K562 (cell line): ENCODE measurements at regions not wholly inside any gene's neighbourhood (a gene's known extent, or its start where the extent isn't known, plus 50 kb on each side); places are given as distances from the start of the nearest gene placed in this dataset.
A peak's percentile ranks its signal among the peaks of the same experiment; 100 is the strongest.

ENCODE experiments used
- ATAC-seq: fragments of 200-7000 bp; cut with Tn5 transposase; 3 replicates; pipeline ENCODE4 v1.9.1; 2020; ENCODE audit warnings: moderate library complexity
- BruUV-seq: library from RNA; stranded (reverse); fragments of 400-500 nt; replicated peaks from 2 replicates; lab custom pipeline; 2021; lab: Mats Ljungman, UMichigan
- CTCF ChIA-PET: fragments of 300-600 bp; formaldehyde crosslinking; extraction: SDS; loops from one replicate; lab custom pipeline; 2021; ENCODE audit warnings: low intra/inter-chr PET ratio; lab: Yijun Ruan, JAX
- POLR2A ChIA-PET: fragments of 300-600, 350-650 bp; sonication (Branson Sonifier 250); formaldehyde crosslinking; extraction: SDS; loops from one replicate; lab custom pipeline; 2021; ENCODE audit warnings: antibody characterized with exemption, inconsistent platforms; lab: Yijun Ruan, JAX
- DNase-seq, 4 experiments: peaks; one replicate each; pipeline versions ENCODE4 v3.0.0 to v3.0.0-alpha.2; 2011 to 2018; ENCODE audit warnings: low spot score in 3 of 4, mixed read lengths in 3 of 4; ENCODE audit errors: extremely low read depth in 1 of 4
- FAIRE-seq: peaks from 2 replicates; lab custom pipeline; 2011; peaks lifted over from hg19 to GRCh38; lab: Jason Lieb, UNC
- H2AFZ ChIP-seq: 2 replicates; pipeline ENCODE4 v1.6.0; 2011; ENCODE audit warnings: low read depth, low read length, control low read depth, inconsistent platforms
- H3K27ac ChIP-seq: fragments of 200-600 bp; 3 replicates; pipeline ENCODE4 v1.8.0; 2011; ENCODE audit warnings: low read depth, mild to moderate bottlenecking, control low read depth, inconsistent platforms, low read length, moderate library complexity, mixed read lengths; ENCODE audit errors: extremely low read depth
- H3K27me3 ChIP-seq, 2 experiments: fragments of 300-600 bp in 1 of 2; 2 replicates in 1 of 2; 3 replicates in 1 of 2; pipeline versions ENCODE4 v1.6.0 to v1.8.0; 2011; ENCODE audit warnings: inconsistent platforms in 2 of 2, low read length in 2 of 2, mild to moderate bottlenecking in 1 of 2, mixed read lengths in 1 of 2, moderate library complexity in 1 of 2; ENCODE audit not compliant: control insufficient read depth in 2 of 2, insufficient read depth in 2 of 2
- H3K36me3 ChIP-seq: fragments of 300-600 bp; 3 replicates; pipeline ENCODE4 v1.8.0; 2011; ENCODE audit warnings: mild to moderate bottlenecking, low read length, inconsistent platforms; ENCODE audit not compliant: control insufficient read depth, insufficient read depth
- H3K4me1 ChIP-seq, 2 experiments: fragments of 200-600 bp in 1 of 2; replicated peaks in 1 of 2; 2 replicates in 1 of 2; 3 replicates in 1 of 2; pipeline versions ENCODE4 v1.5.1 to v1.8.0; 2011; ENCODE audit warnings: inconsistent platforms in 2 of 2, low read length in 2 of 2, mild to moderate bottlenecking in 1 of 2, mixed read lengths in 1 of 2, moderate library complexity in 1 of 2; ENCODE audit not compliant: control insufficient read depth in 2 of 2, insufficient read depth in 2 of 2
- H3K4me2 ChIP-seq: 2 replicates; pipeline ENCODE4 v1.6.1; 2011; ENCODE audit warnings: low read length, control low read depth, inconsistent platforms, mixed read lengths; ENCODE audit not compliant: insufficient read depth
- H3K4me3 ChIP-seq: fragments of 200-600 bp; sonication (generic), shearing (Covaris generic); 2 replicates; pipeline ENCODE4 v1.5.1; 2016; ENCODE audit warnings: control low read depth, inconsistent platforms
- H3K79me2 ChIP-seq: fragments of 200-600 bp; 3 replicates; pipeline ENCODE4 v1.8.0; 2011; ENCODE audit warnings: low read length, inconsistent platforms; ENCODE audit not compliant: control insufficient read depth, insufficient read depth
- H3K9ac ChIP-seq, 2 experiments: 2 replicates each; pipeline versions ENCODE4 v1.6.0 to v1.6.1; 2011; ENCODE audit warnings: low read depth in 2 of 2, low read length in 2 of 2, control low read depth in 1 of 2, inconsistent platforms in 1 of 2, mild to moderate bottlenecking in 1 of 2, mixed read lengths in 1 of 2; ENCODE audit not compliant: insufficient read depth in 1 of 2
- H3K9me1 ChIP-seq: one replicate; pipeline ENCODE4 v1.6.0; 2011; ENCODE audit warnings: inconsistent platforms, mild to moderate bottlenecking, low read length, moderate library complexity; ENCODE audit not compliant: control insufficient read depth, insufficient read depth
- H3K9me3 ChIP-seq: replicated peaks from 2 replicates; pipeline ENCODE4 v1.5.1; 2011; ENCODE audit warnings: low read depth, low read length, inconsistent platforms; ENCODE audit not compliant: control insufficient read depth, insufficient read depth
- H4K20me1 ChIP-seq: replicated peaks from 2 replicates; pipeline ENCODE4 v1.6.1; 2011; ENCODE audit warnings: low read length, inconsistent platforms, mixed read lengths; ENCODE audit not compliant: control insufficient read depth, insufficient read depth
- BMI1 ChIP-seq: fragments of 150-350 bp; IDR thresholded peaks from 2 replicates; pipeline ENCODE4 v1.6.1; 2014; ENCODE audit warnings: low read length
- CEBPZ ChIP-seq: fragments of 150-350 bp; IDR thresholded peaks from 2 replicates; pipeline ENCODE4 v1.6.1; 2014; ENCODE audit warnings: low read depth, mild to moderate bottlenecking, low read length, borderline replicate concordance
- E2F3 ChIP-seq: fragments of 250-450 bp; sonication (Bioruptor Pico); IDR thresholded peaks from 2 replicates; pipeline ENCODE4 v1.4.0; 2020; ENCODE audit warnings: mild to moderate bottlenecking
- HLTF ChIP-seq: fragments of 450-650 bp; IDR thresholded peaks from 2 replicates; pipeline ENCODE4 v1.6.1; 2016
- HNRNPH1 ChIP-seq: fragments of 200-400 bp; formaldehyde crosslinking; optimal IDR thresholded peaks from 2 replicates; pipeline ENCODE3; 2017; ENCODE audit warnings: low read depth, mild to moderate bottlenecking, low read length, moderate library complexity
- KAT7 ChIP-seq: sonication (generic); formaldehyde crosslinking; IDR thresholded peaks from 2 replicates; pipeline ENCODE4 v1.8.0; 2022; ENCODE audit warnings: missing genetic modification reagents, mild to moderate bottlenecking, borderline replicate concordance
- KLF13 ChIP-seq: fragments of 450-650 bp; IDR thresholded peaks from 2 replicates; pipeline ENCODE4 v1.6.1; 2016; ENCODE audit warnings: missing genetic modification characterization, low read depth, mild to moderate bottlenecking, missing compliant biosample characterization, moderate library complexity, borderline replicate concordance
- MED1 ChIP-seq: sonication (generic); formaldehyde crosslinking; IDR thresholded peaks from 2 replicates; pipeline ENCODE4 v1.8.1; 2023; ENCODE audit warnings: missing genetic modification reagents, borderline replicate concordance
- MXD1 ChIP-seq: fragments of 250-450 bp; sonication (Bioruptor Pico); IDR thresholded peaks from 2 replicates; pipeline ENCODE4 v1.8.0; 2021; ENCODE audit warnings: borderline replicate concordance, mild to moderate bottlenecking, moderate library complexity; ENCODE audit not compliant: poor library complexity, severe bottlenecking
- NR4A1 ChIP-seq, 2 experiments: fragments of 250-450 bp in 1 of 2; fragments of 450-650 bp in 1 of 2; sonication (Bioruptor Pico) in 1 of 2; IDR thresholded peaks; 2 replicates each; pipeline versions ENCODE4 v1.4.0 to v1.6.1; 2016 to 2020; ENCODE audit warnings: mild to moderate bottlenecking in 2 of 2, missing compliant biosample characterization in 1 of 2, missing genetic modification characterization in 1 of 2, moderate library complexity in 1 of 2
- OTX1 ChIP-seq: fragments of 450-650 bp; formaldehyde crosslinking; IDR thresholded peaks from 2 replicates; pipeline ENCODE4 v1.4.0; 2022; ENCODE audit warnings: mild to moderate bottlenecking
- RNF2 ChIP-seq: sonication (generic); IDR thresholded peaks from 2 replicates; pipeline ENCODE4 v1.6.1; 2016
- STAT5B ChIP-seq: fragments of 250-450 bp; sonication (Bioruptor Pico); IDR thresholded peaks from 2 replicates; pipeline ENCODE4 v1.8.0; 2021; ENCODE audit warnings: mild to moderate bottlenecking, inconsistent platforms
- ZFP36 ChIP-seq: fragments of 150-350 bp; IDR thresholded peaks from 2 replicates; pipeline ENCODE4 v1.6.1; 2018; ENCODE audit warnings: low read length, low read depth; ENCODE audit not compliant: partially characterized antibody
- ZNF212 ChIP-seq: fragments of 450-650 bp; formaldehyde crosslinking; IDR thresholded peaks from 2 replicates; pipeline ENCODE4 v1.4.0; 2020; ENCODE audit warnings: mild to moderate bottlenecking
- ZNF445 ChIP-seq: fragments of 250-450 bp; sonication (Bioruptor Pico); IDR thresholded peaks from 2 replicates; pipeline ENCODE4 v1.4.0; 2020; ENCODE audit warnings: low read depth, mild to moderate bottlenecking, moderate library complexity
- ZNF583 ChIP-seq: fragments of 250-450 bp; sonication (Bioruptor Pico); IDR thresholded peaks from 2 replicates; pipeline ENCODE4 v1.4.0; 2020
- WGBS: fragments of 100-300 bp; shearing (Covaris generic); methylation state at CpG from one replicate; pipeline ENCODE4 v1.1.6; 2016; ENCODE audit warnings: low coverage, mixed read lengths; ENCODE audit not compliant: insufficient coverage; ENCODE audit errors: missing lambda C conversion rate; 5-methylcytosine and 5-hydroxymethylcytosine counted together
- in situ Hi-C: fragments of 300-500 bp; cut with MboI; formaldehyde crosslinking; loops from 4 replicates; pipeline ENCODE4 v1.15.0; 2018; ENCODE audit warnings: inconsistent platforms, mixed read lengths
- intact Hi-C: fragments of 100-400 bp; cut with micrococcal nuclease; formaldehyde crosslinking; loops from 2 replicates; pipeline ENCODE4 v1.14.2; 2022

DNA sequence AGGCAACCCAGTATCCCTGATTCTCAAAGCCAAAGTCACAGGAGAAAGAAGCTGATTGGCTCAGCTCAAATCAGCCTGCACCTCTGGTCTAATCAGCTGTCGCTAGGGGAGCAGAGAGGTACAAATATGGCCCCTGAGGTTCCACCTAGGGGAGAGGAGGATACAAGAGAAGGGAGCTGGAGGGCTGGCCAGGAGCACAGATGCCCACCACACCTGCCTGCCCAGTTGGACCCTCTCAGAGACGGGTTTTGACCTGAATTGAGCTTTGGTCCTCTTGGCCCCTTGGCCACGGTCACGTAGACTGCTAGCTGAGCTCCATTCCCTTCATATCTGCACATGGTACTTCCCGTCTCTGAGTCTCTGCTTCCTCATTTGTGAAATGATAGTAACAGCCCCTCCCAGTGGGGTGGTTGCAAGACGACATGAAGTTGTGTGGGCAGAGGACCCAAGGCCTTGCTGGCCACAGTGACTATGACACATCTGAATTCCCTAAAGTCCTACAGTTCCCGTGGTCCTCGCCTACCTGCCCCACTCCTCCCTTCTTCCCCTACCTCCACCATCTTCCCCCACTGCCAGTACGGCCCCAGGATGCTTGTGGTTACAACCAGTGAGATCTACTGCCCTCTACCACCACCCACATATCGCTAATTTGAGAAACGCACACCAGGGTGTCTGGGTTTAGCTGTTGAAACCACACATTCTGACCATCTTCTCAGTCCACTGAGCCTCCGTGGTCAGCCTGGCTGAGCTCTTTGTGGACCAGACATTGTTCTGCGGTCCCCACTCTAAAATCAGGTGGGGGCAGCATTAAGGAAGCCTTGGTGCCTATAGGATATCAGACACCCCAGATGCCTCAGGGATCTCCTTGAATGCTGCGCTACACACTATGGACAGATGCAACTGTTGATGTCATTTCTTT lies 60.3 kb upstream of the NEK6 start (continued):
- TF ChIP-seq NR4A1 (CRISPR knock-in tag; IDR thresholded peaks at IDR 0.05): 0 out of 2 replicates have a peak, but pooled peaks have one; percentile 23
- TF ChIP-seq NR4A1 (tag; IDR thresholded peaks at IDR 0.05): no peak
- TF ChIP-seq KAT7 (CRISPR knock-in tag): no peak
- TF ChIP-seq MXD1 (CRISPR knock-in tag): no peak
- TF ChIP-seq HNRNPH1: no peak
- TF ChIP-seq RNF2: no peak
- no peak for TF ChIP-seq OTX1 (CRISPR knock-in tag)
- TF ChIP-seq, all 486 proteins: peak for 61

- no peak overlapping the region for H3K4me3 ChIP-seq
- FAIRE-seq (no peak), DNase-seq (no peak), ATAC-seq (no peak)
- POLR2A ChIA-PET: interaction anchor here (1.2 to 1.4 kb wide), 3 partner anchors 13 to 17 kb away, joined by 4 to 7 read pairs (median 6); no protein-coding TSS in a partner anchor
- BruUV-seq: no TSS peak
- WGBS: 65% methylated on average over 5 of the region's 5 CpGs
- H3K9me3 ChIP-seq: no peaks in the 10 kb centered on the region
- 0 out of 2 replicates have a peak, but pooled peaks cover 3% of the 10 kb centered on the region for H4K20me1 ChIP-seq
- no peak overlapping the region for H2AFZ ChIP-seq
- no peaks in the 10 kb centered on the region for H3K36me3 ChIP-seq
- peaks cover 15 to 25% of the 10 kb centered on the region in 2 experiments for H3K4me1 ChIP-seq
- H3K27me3 ChIP-seq: no peaks in the 10 kb centered on the region; a peak in 1 of 5 replicates
- no peak overlapping the region for H3K4me2 ChIP-seq
- H3K9ac ChIP-seq: no peak overlapping the region
- H3K79me2 ChIP-seq: no peaks in the 10 kb centered on the region
- no peaks in the 10 kb centered on the region for H3K9me1 ChIP-seq
- in situ Hi-C loops (no loop called here), intact Hi-C loops (no loop called here)
- CTCF ChIA-PET: no interaction called here
- no peak overlapping the region for H3K27ac ChIP-seq
- TF ChIP-seq ZNF212 (CRISPR knock-in tag): no peak
- TF ChIP-seq E2F3 (CRISPR knock-in tag): no peak
- TF ChIP-seq HLTF: no peak
- no peak for TF ChIP-seq MED1 (CRISPR knock-in tag)
- no peak for TF ChIP-seq ZNF583 (CRISPR knock-in tag)
- no peak for TF ChIP-seq KLF13
- no peak for TF ChIP-seq STAT5B (CRISPR knock-in tag)
- no peak for TF ChIP-seq ZFP36
- TF ChIP-seq ZNF445 (CRISPR knock-in tag): no peak
- TF ChIP-seq BMI1: no peak
- TF ChIP-seq CEBPZ: no peak
Observed at GRCh38 chr9:124198331-124198730, 59.4 kb upstream of the NEK6 start.
